SK-N-SH (cell line): ENCODE measurements at regions not wholly inside any gene's neighbourhood (a gene's known extent, or its start where the extent isn't known, plus 50 kb on each side); places are given as distances from the start of the nearest gene placed in this dataset.

ENCODE experiments used
- EP300 ChIP-seq, 2 experiments: IDR thresholded peaks; 2 replicates each; pipeline versions ENCODE4 v1.4.0 to v1.6.1; 2012; ENCODE audit warnings: borderline replicate concordance in 1 of 2, low read depth in 1 of 2, low read length in 1 of 2
- EZH2phosphoT487 ChIP-seq: fragments of 200-600 bp; sonication (generic); IDR thresholded peaks from 2 replicates; pipeline ENCODE4 v1.6.1; 2017; ENCODE audit warnings: low read depth, mixed run types, mild to moderate bottlenecking, antibody characterized with exemption, moderate library complexity, borderline replicate concordance
- GABPA ChIP-seq: IDR thresholded peaks from 2 replicates; pipeline ENCODE4 v1.4.0; 2012; ENCODE audit warnings: low read depth, mild to moderate bottlenecking
- JUND ChIP-seq: IDR thresholded peaks from 2 replicates; pipeline ENCODE4 v1.4.0; 2012
- MXI1 ChIP-seq: IDR thresholded peaks from 2 replicates; pipeline ENCODE4 v1.6.1; 2012; ENCODE audit warnings: mild to moderate bottlenecking, low read depth, low read length, improper control_type of control experiment
- NFIC ChIP-seq: IDR thresholded peaks from 2 replicates; pipeline ENCODE4 v1.4.0; 2012; ENCODE audit warnings: borderline replicate concordance
- NRF1 ChIP-seq: IDR thresholded peaks from 2 replicates; pipeline ENCODE4 v1.6.1; 2012; ENCODE audit warnings: low read depth, mild to moderate bottlenecking, low read length
- POLR2AphosphoS5 ChIP-seq: IDR thresholded peaks from 2 replicates; pipeline ENCODE4 v1.6.1; 2012; ENCODE audit warnings: low read depth, low read length
- RCOR1 ChIP-seq: fragments of 150-350 bp; IDR thresholded peaks from 2 replicates; pipeline ENCODE4 v1.6.1; 2017; ENCODE audit warnings: antibody characterized with exemption, low read length
- SIN3A ChIP-seq: IDR thresholded peaks from 2 replicates; pipeline ENCODE4 v1.6.1; 2012; ENCODE audit warnings: low read depth, mild to moderate bottlenecking, low read length, moderate library complexity, borderline replicate concordance
- TEAD4 ChIP-seq: IDR thresholded peaks from 2 replicates; pipeline ENCODE4 v1.4.0; 2012; ENCODE audit warnings: mild to moderate bottlenecking, borderline replicate concordance; ENCODE audit not compliant: insufficient read depth
- TF ChIP-seq, protein P1 (sequence below): fragments of 200-600 bp; sonication (generic); IDR thresholded peaks from 2 replicates; pipeline ENCODE4 v1.6.1; 2017; ENCODE audit warnings: antibody characterized with exemption, mild to moderate bottlenecking, moderate library complexity
- TF ChIP-seq, protein P2 (sequence below): IDR thresholded peaks from 2 replicates; pipeline ENCODE4 v1.6.1; 2012; ENCODE audit warnings: mild to moderate bottlenecking, low read depth, low read length, moderate library complexity

GRCh38 chr21:24577301-24577700 is 1030.0 kb downstream of the MRPL39 start:
- TF ChIP-seq EP300 (IDR thresholded peaks at IDR 0.05; ENCODE audit: borderline replicate concordance in 1 of 2, low read depth in 1 of 2, low read length in 1 of 2) (no peak), POLR2AphosphoS5 (no peak), NRF1 (no peak), SIN3A (no peak), NFIC (no peak), MXI1 (no peak), TEAD4 (no peak), EZH2phosphoT487 (no peak), RCOR1 (no peak), JUND (no peak), GABPA (no peak)
- TF ChIP-seq, protein P1, sequence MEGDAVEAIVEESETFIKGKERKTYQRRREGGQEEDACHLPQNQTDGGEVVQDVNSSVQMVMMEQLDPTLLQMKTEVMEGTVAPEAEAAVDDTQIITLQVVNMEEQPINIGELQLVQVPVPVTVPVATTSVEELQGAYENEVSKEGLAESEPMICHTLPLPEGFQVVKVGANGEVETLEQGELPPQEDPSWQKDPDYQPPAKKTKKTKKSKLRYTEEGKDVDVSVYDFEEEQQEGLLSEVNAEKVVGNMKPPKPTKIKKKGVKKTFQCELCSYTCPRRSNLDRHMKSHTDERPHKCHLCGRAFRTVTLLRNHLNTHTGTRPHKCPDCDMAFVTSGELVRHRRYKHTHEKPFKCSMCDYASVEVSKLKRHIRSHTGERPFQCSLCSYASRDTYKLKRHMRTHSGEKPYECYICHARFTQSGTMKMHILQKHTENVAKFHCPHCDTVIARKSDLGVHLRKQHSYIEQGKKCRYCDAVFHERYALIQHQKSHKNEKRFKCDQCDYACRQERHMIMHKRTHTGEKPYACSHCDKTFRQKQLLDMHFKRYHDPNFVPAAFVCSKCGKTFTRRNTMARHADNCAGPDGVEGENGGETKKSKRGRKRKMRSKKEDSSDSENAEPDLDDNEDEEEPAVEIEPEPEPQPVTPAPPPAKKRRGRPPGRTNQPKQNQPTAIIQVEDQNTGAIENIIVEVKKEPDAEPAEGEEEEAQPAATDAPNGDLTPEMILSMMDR = no peak
- TF ChIP-seq, protein P2, sequence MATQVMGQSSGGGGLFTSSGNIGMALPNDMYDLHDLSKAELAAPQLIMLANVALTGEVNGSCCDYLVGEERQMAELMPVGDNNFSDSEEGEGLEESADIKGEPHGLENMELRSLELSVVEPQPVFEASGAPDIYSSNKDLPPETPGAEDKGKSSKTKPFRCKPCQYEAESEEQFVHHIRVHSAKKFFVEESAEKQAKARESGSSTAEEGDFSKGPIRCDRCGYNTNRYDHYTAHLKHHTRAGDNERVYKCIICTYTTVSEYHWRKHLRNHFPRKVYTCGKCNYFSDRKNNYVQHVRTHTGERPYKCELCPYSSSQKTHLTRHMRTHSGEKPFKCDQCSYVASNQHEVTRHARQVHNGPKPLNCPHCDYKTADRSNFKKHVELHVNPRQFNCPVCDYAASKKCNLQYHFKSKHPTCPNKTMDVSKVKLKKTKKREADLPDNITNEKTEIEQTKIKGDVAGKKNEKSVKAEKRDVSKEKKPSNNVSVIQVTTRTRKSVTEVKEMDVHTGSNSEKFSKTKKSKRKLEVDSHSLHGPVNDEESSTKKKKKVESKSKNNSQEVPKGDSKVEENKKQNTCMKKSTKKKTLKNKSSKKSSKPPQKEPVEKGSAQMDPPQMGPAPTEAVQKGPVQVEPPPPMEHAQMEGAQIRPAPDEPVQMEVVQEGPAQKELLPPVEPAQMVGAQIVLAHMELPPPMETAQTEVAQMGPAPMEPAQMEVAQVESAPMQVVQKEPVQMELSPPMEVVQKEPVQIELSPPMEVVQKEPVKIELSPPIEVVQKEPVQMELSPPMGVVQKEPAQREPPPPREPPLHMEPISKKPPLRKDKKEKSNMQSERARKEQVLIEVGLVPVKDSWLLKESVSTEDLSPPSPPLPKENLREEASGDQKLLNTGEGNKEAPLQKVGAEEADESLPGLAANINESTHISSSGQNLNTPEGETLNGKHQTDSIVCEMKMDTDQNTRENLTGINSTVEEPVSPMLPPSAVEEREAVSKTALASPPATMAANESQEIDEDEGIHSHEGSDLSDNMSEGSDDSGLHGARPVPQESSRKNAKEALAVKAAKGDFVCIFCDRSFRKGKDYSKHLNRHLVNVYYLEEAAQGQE = no peak
